K562 (cell line): ENCODE measurements at regions not wholly inside any gene's neighbourhood (a gene's known extent, or its start where the extent isn't known, plus 50 kb on each side); places are given as distances from the start of the nearest gene placed in this dataset.

Experiments
- ARHGAP35 ChIP-seq: fragments of 450-650 bp; IDR thresholded peaks from 2 replicates; pipeline ENCODE4 v1.6.1; 2018; ENCODE audit not compliant: partially characterized antibody
- ATF1 ChIP-seq, 2 experiments: fragments of 450-650 bp in 1 of 2; IDR thresholded peaks; 2 replicates each; pipeline ENCODE4 v1.6.1; 2016; ENCODE audit warnings: missing compliant biosample characterization in 1 of 2, missing genetic modification characterization in 1 of 2
- BRD9 ChIP-seq: fragments of 450-650 bp; IDR thresholded peaks from 2 replicates; pipeline ENCODE4 v1.6.1; 2018; ENCODE audit warnings: low read depth; ENCODE audit not compliant: partially characterized antibody
- CBX3 ChIP-seq, 2 experiments: IDR thresholded peaks; 1 replicate in 1 of 2; 2 replicates in 1 of 2; pipeline ENCODE4 v1.6.1; 2012; ENCODE audit warnings: inconsistent platforms in 2 of 2, low read length in 2 of 2, borderline replicate concordance in 1 of 2, control low read depth in 1 of 2
- CEBPB ChIP-seq: fragments of 450-650 bp; IDR thresholded peaks from 2 replicates; pipeline ENCODE4 v1.6.1; 2016; ENCODE audit warnings: missing genetic modification characterization, missing compliant biosample characterization
- CHD1 ChIP-seq: fragments of 200-600 bp; sonication (generic); IDR thresholded peaks from one replicate; pipeline ENCODE4 v1.6.1; 2012; ENCODE audit warnings: mild to moderate bottlenecking, moderate library complexity, low read length, inconsistent platforms
- CREB1 ChIP-seq, 2 experiments: sonication (generic) in 1 of 2; formaldehyde crosslinking in 1 of 2; IDR thresholded peaks; 2 replicates each; pipeline versions ENCODE4 v1.6.1 to v1.8.0; 2012 to 2022; ENCODE audit warnings: inconsistent platforms in 1 of 2, mild to moderate bottlenecking in 1 of 2, missing genetic modification reagents in 1 of 2, moderate library complexity in 1 of 2
- EHMT2 ChIP-seq: fragments of 450-650 bp; IDR thresholded peaks from 2 replicates; pipeline ENCODE4 v1.6.1; 2018; ENCODE audit warnings: antibody characterized with exemption
- ELF1 ChIP-seq: fragments of 200-800 bp; sonication (Bioruptor generic); IDR thresholded peaks from 2 replicates; pipeline ENCODE4 v1.6.1; 2016; ENCODE audit warnings: missing genetic modification characterization, missing compliant biosample characterization
- ELF4 ChIP-seq: fragments of 450-650 bp; formaldehyde crosslinking; IDR thresholded peaks from 2 replicates; pipeline ENCODE4 v1.4.0; 2022; ENCODE audit warnings: missing genetic modification characterization
- GTF2B ChIP-seq: IDR thresholded peaks from 2 replicates; pipeline ENCODE4 v1.6.1; 2011; ENCODE audit not compliant: insufficient read length; ENCODE audit errors: extremely low read depth
- HCFC1 ChIP-seq: IDR thresholded peaks from 2 replicates; pipeline ENCODE4 v1.6.1; 2012; ENCODE audit warnings: low read depth, low read length, improper control_type of control experiment
- JUN ChIP-seq, 2 experiments: sonication (generic) in 1 of 2; formaldehyde crosslinking in 1 of 2; IDR thresholded peaks; 2 replicates each; pipeline versions ENCODE4 v1.6.1 to v1.8.0; 2012 to 2022; ENCODE audit warnings: borderline replicate concordance in 2 of 2, mild to moderate bottlenecking in 2 of 2, improper control_type of control experiment in 1 of 2, low read depth in 1 of 2, low read length in 1 of 2, missing genetic modification reagents in 1 of 2
- L3MBTL2 ChIP-seq: fragments of 450-650 bp; IDR thresholded peaks from 2 replicates; pipeline ENCODE4 v1.6.1; 2016; ENCODE audit warnings: mild to moderate bottlenecking, moderate library complexity
- MAFF ChIP-seq: IDR thresholded peaks from 2 replicates; pipeline ENCODE4 v1.6.1; 2012; ENCODE audit warnings: low read length, improper control_type of control experiment
- MEF2A ChIP-seq: IDR thresholded peaks from 2 replicates; pipeline ENCODE4 v1.6.1; 2011; ENCODE audit warnings: low read depth, mild to moderate bottlenecking, low read length, moderate library complexity; ENCODE audit not compliant: control insufficient read depth
- NCOA1 ChIP-seq: fragments of 450-650 bp; IDR thresholded peaks from 2 replicates; pipeline ENCODE4 v1.6.1; 2016; ENCODE audit warnings: low read depth
- POLR2AphosphoS2 ChIP-seq: IDR thresholded peaks from 2 replicates; pipeline ENCODE4 v1.6.1; 2012; ENCODE audit warnings: low read length, improper control_type of control experiment
- POLR2H ChIP-seq: IDR thresholded peaks from 2 replicates; pipeline ENCODE4 v1.6.1; 2016; ENCODE audit warnings: missing genetic modification characterization, low read depth, mild to moderate bottlenecking, control low read depth, missing compliant biosample characterization, moderate library complexity
- RAD51 ChIP-seq: fragments of 450-650 bp; IDR thresholded peaks from 2 replicates; pipeline ENCODE4 v1.7.1; 2016; ENCODE audit warnings: low read depth, mild to moderate bottlenecking, borderline replicate concordance
- RBM15 ChIP-seq: fragments of 200-400 bp; formaldehyde crosslinking; IDR thresholded peaks from 2 replicates; pipeline ENCODE4 v1.6.1; 2018; ENCODE audit warnings: mild to moderate bottlenecking, low read length, moderate library complexity; ENCODE audit not compliant: insufficient read depth
- SMAD4 ChIP-seq: fragments of 250-450 bp; sonication (Bioruptor Pico); conservative IDR thresholded peaks from 2 replicates; pipeline ENCODE4 v1.8.0; 2021; ENCODE audit warnings: inconsistent platforms, mild to moderate bottlenecking, moderate library complexity
- SMARCA4 ChIP-seq: fragments of 450-650 bp; IDR thresholded peaks from 2 replicates; pipeline ENCODE4 v1.6.1; 2016
- SOX6 ChIP-seq: fragments of 450-650 bp; IDR thresholded peaks from 2 replicates; pipeline ENCODE4 v1.6.1; 2014; ENCODE audit warnings: mild to moderate bottlenecking
- U2AF1 ChIP-seq: fragments of 200-400 bp; formaldehyde crosslinking; optimal IDR thresholded peaks from 2 replicates; pipeline ENCODE3; 2017; ENCODE audit warnings: mild to moderate bottlenecking, low read depth, low read length, moderate library complexity
- ZEB2 ChIP-seq: fragments of 450-650 bp; IDR thresholded peaks from 2 replicates; pipeline ENCODE4 v1.6.1; 2016
- ZNF124 ChIP-seq: sonication (generic); formaldehyde crosslinking; IDR thresholded peaks from 2 replicates; pipeline ENCODE4 v1.8.1; 2022; ENCODE audit warnings: missing genetic modification reagents
- ZSCAN29 ChIP-seq: fragments of 450-650 bp; IDR thresholded peaks from 2 replicates; pipeline ENCODE4 v1.6.1; 2017
- TF ChIP-seq, protein P1 (sequence below): IDR thresholded peaks from 2 replicates; pipeline ENCODE4 v1.6.1; 2014; ENCODE audit warnings: antibody characterized with exemption

DNA sequence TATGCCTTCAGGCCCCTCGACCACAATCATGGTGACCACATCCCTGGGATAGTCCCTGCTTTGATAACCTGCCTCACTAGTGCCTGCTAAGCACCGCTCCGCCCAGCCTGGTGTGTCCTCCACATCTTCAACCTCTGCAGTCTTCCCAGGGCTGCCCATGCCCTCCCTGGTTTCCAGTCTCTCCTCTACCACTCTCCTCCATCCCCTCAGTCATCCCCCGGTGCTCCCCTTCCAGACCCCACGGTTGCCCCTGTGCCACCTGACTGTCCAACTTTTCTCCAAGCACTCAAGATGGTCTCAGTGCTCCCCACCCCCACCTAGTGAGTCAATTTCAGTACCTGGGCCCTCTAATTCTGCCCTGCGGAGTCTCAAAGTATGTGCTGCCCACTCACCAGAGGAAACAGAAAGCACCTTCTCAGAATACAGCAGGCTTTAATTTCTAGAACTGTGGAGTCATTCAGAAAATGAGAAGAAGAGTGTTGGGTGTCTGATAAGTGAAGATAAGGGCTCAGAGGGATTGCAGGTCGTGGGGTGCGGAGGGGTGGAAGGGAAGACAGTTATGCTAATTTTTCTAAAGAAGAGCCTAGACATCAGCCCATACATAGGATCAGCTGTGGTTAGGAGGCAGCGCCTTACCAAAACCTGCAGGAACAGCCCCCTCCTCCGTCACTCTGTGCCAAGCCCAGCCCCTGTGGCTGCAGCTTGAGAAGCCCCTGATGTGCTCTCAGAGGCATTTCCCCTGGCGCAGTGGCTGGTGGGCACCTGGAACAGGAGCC lies 53.6 kb upstream of the CAB39 start (continued):
- TF ChIP-seq JUN (IDR thresholded peaks at IDR 0.05; ENCODE audit: borderline replicate concordance, low read depth, low read length), result no peak
- TF ChIP-seq JUN (CRISPR knock-in tag; IDR thresholded peaks at IDR 0.05; ENCODE audit: borderline replicate concordance), result no peak
- TF ChIP-seq ARHGAP35, result peak; percentile 7
- no peak; the same call in 1 of the 2 replicates for TF ChIP-seq ELF4 (CRISPR knock-in tag)
- TF ChIP-seq BRD9, result peak; percentile 91
- no peak for TF ChIP-seq SMAD4 (CRISPR knock-in tag)
- peak; percentile 89; the same call in 1 of the 2 replicates for TF ChIP-seq NCOA1
- TF ChIP-seq SOX6, result peak; percentile 80
- TF ChIP-seq U2AF1, result no peak
- 0 out of 2 replicates have a peak, but pooled peaks have one; percentile 48 for TF ChIP-seq L3MBTL2
- TF ChIP-seq CHD1, result peak; percentile 77
- TF ChIP-seq ZEB2, result peak; percentile 78
- peak; percentile 12; the same call in 1 of the 2 replicates for TF ChIP-seq HCFC1
- TF ChIP-seq ATF1 (CRISPR knock-in tag; IDR thresholded peaks at IDR 0.05), result no peak
- peak; percentile 26; the same call in 1 of the 2 replicates for TF ChIP-seq ATF1 (tag; IDR thresholded peaks at IDR 0.05)
- TF ChIP-seq MAFF, result peak; percentile 72
- 0 out of 2 replicates have a peak, but pooled peaks have one; percentile 18 for TF ChIP-seq ZSCAN29
- peak; percentile 63 for TF ChIP-seq GTF2B
- peak; percentile 31; the same call in 1 of the 2 replicates for TF ChIP-seq CREB1 (IDR thresholded peaks at IDR 0.05)
- TF ChIP-seq CREB1 (CRISPR knock-in tag; IDR thresholded peaks at IDR 0.05), result 0 out of 2 replicates have a peak, but pooled peaks have one; percentile 9
- TF ChIP-seq, protein P1, sequence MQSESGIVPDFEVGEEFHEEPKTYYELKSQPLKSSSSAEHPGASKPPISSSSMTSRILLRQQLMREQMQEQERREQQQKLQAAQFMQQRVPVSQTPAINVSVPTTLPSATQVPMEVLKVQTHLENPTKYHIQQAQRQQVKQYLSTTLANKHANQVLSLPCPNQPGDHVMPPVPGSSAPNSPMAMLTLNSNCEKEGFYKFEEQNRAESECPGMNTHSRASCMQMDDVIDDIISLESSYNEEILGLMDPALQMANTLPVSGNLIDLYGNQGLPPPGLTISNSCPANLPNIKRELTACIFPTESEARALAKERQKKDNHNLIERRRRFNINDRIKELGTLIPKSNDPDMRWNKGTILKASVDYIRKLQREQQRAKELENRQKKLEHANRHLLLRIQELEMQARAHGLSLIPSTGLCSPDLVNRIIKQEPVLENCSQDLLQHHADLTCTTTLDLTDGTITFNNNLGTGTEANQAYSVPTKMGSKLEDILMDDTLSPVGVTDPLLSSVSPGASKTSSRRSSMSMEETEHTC, result no peak
- no peak for TF ChIP-seq RBM15
- TF ChIP-seq SMARCA4, result peak; percentile 94
- peak; percentile 74 for TF ChIP-seq POLR2H (tag)
- TF ChIP-seq MEF2A, result 0 out of 2 replicates have a peak, but pooled peaks have one; percentile 18
- no peak for TF ChIP-seq CEBPB (tag)
- TF ChIP-seq ZNF124 (CRISPR knock-in tag), result no peak
- peak; percentile 29; the same call in 1 of the 2 replicates for TF ChIP-seq RAD51
- no peak for TF ChIP-seq POLR2AphosphoS2
- peak in 1 of 2 experiments; percentile 15; a peak in 1 of 3 replicates for TF ChIP-seq CBX3 (IDR thresholded peaks at IDR 0.05; ENCODE audit: borderline replicate concordance in 1 of 2, low read length in 2 of 2)
- no peak for TF ChIP-seq EHMT2
- TF ChIP-seq ELF1 (tag), result no peak
